Uterus (tissue), 2 donors: ENCODE measurements at regions not wholly inside any gene's neighbourhood (a gene's known extent, or its start where the extent isn't known, plus 50 kb on each side); places are given as distances from the start of the nearest gene placed in this dataset.

Source experiments
- CTCF ChIP-seq, 4 experiments: fragments of 200-600 bp in 2 of 4; fragments of 450-650 bp in 2 of 4; sonication (generic) in 2 of 4; IDR thresholded peaks; one replicate each; pipeline ENCODE4 v1.5.1; 2016 to 2019; ENCODE audit warnings: antibody characterized with exemption in 4 of 4, mild to moderate bottlenecking in 2 of 4, moderate library complexity in 1 of 4
- POLR2A ChIP-seq, 2 donors: fragments of 450-650 bp; IDR thresholded peaks; one replicate each; pipeline ENCODE4 v1.6.1; 2016; ENCODE audit warnings: antibody characterized with exemption in 2 of 2, mild to moderate bottlenecking in 1 of 2, moderate library complexity in 1 of 2

GRCh38 chr10:75291805-75292204 lies 56.0 kb upstream of the COMTD1 start:
- TF ChIP-seq CTCF (IDR thresholded peaks at IDR 0.05) (no peak), POLR2A (IDR thresholded peaks at IDR 0.05) (no peak)
